ENCODE measurements at regions not wholly inside any gene's neighbourhood (a gene's known extent, or its start where the extent isn't known, plus 50 kb on each side); places are given as distances from the start of the nearest gene placed in this dataset.
A peak's percentile ranks its signal among the peaks of the same experiment; 100 is the strongest.

DNA sequence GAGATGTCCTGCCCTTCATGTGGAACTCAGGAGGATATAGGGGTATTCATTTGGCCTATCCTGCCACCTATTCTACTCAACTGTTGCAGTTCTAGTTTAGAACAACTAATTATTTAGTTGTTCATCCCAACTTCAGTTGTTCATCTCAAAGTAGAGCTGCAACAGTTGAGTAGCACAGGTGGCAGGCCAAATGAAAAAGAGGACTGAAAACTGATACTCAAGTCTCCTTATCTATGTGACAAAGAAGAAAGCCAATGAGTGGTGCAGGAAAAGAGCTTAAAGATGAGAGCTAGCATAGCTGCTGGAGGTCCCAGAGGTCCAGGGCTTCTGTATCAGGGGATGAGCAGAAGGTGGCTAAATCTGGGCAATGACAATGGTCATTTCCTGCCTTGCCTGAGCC lies 148.9 kb upstream of the KITLG start:
- Histone ChIP-seq H3K9ac (ENCODE audit: control insufficient read depth, extremely low read depth, insufficient read depth, low read length) (no peak overlapping the region), H4K20me1 (ENCODE audit: control insufficient read depth, extremely low read depth, insufficient read depth, low read length) (no peaks in the 10 kb centered on the region), H3K27me3 (ENCODE audit: control insufficient read depth, extremely low read depth, insufficient read depth, low read length) (no peaks in the 10 kb centered on the region), H3K79me2 (ENCODE audit: control insufficient read depth, insufficient read depth, low read length) (no peaks in the 10 kb centered on the region), H3K27ac (ENCODE audit: control insufficient read depth, insufficient read depth, low read length) (no peak overlapping the region), H3K4me1 (ENCODE audit: control insufficient read depth, extremely low read depth, insufficient read depth, low read length) (peaks cover 7% of the 10 kb centered on the region), H3K36me3 (ENCODE audit: control insufficient read depth in 2 of 2, extremely low read depth in 1 of 2, insufficient read depth in 2 of 2, low read length in 2 of 2) (no peaks in the 10 kb centered on the region), H3K4me3 (ENCODE audit: control insufficient read depth in 2 of 3, extremely low read depth in 1 of 3, insufficient read depth in 2 of 3, low read depth in 1 of 3, low read length in 3 of 3) (no peak overlapping the region), H3K9me1 (ENCODE audit: control insufficient read depth, extremely low read depth, insufficient read depth, low read length) (no peaks in the 10 kb centered on the region), H3K4me2 (ENCODE audit: control insufficient read depth, extremely low read depth, insufficient read depth, low read depth, low read length) (no peak overlapping the region), H3K9me3 (ENCODE audit: control insufficient read depth, low read depth, low read length) (no peaks in the 10 kb centered on the region), H2AFZ (ENCODE audit: control insufficient read depth, low read length) (no peak overlapping the region)
- TF ChIP-seq EZH2 (IDR thresholded peaks at IDR 0.05; ENCODE audit: low read length) = no peak
- TF ChIP-seq, protein P1, sequence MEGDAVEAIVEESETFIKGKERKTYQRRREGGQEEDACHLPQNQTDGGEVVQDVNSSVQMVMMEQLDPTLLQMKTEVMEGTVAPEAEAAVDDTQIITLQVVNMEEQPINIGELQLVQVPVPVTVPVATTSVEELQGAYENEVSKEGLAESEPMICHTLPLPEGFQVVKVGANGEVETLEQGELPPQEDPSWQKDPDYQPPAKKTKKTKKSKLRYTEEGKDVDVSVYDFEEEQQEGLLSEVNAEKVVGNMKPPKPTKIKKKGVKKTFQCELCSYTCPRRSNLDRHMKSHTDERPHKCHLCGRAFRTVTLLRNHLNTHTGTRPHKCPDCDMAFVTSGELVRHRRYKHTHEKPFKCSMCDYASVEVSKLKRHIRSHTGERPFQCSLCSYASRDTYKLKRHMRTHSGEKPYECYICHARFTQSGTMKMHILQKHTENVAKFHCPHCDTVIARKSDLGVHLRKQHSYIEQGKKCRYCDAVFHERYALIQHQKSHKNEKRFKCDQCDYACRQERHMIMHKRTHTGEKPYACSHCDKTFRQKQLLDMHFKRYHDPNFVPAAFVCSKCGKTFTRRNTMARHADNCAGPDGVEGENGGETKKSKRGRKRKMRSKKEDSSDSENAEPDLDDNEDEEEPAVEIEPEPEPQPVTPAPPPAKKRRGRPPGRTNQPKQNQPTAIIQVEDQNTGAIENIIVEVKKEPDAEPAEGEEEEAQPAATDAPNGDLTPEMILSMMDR (optimal IDR thresholded peaks at IDR 0.05 in 1 of 3, IDR thresholded peaks at IDR 0.05 in 1 of 3, conservative IDR thresholded peaks at IDR 0.05 in 1 of 3; ENCODE audit: extremely low read depth in 1 of 3, insufficient read depth in 2 of 3, low read length in 3 of 3) = no peak
- dilution Hi-C loops (cut with MboI; ENCODE audit: extremely low pct_ligation_motif_present, low sequenced_read_pairs) = no loop called here
- no peak for FAIRE-seq
- no peak for DNase-seq (ENCODE audit: low read depth, low spot score)

DNA sequence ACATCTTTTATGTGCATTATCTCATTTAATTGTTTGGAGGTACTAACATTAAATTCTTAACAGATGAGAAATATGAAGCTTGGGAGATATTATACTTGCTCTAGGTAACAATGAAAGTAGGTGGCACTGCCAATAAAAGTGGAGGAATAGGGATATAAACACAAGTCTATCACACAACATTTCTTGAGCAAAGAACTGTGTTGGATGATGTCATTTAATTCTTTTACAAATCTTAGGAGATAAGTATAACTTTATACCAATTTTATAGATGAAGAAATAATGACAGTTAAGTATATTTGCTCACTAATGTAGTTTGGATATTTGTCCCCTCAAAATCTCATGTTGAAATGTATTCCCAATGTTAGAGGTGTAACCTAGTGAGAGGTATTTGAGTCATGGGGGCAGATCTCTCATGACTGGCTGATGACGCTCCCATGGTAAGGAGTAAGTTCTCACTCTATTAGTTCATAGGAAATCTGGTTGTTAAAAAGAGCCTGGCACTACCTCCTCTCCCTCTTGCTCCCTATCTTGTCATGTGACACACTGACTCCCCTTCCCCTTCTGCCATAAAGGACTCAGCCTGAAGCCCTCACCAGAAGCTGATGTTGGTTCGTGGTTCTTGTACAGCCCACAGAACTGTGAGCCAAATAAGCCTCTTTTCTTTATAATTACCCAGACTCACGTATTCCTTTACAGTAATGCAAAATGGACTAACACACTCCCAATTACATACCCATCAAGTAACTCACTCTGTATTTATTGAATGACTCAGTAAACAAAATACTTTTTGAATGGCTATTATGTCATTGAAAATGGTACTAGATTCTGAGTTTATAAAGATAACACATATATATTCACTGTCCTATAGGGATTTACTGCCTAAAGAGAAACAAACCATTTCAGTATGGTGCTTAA lies 146.8 kb upstream of the KITLG start:
- no peaks in the 10 kb centered on the region for H3K79me2 ChIP-seq (ENCODE audit: control insufficient read depth, insufficient read depth, low read length)
- no peak overlapping the region for H3K4me3 ChIP-seq (ENCODE audit: control insufficient read depth in 2 of 3, extremely low read depth in 1 of 3, insufficient read depth in 2 of 3, low read depth in 1 of 3, low read length in 3 of 3)
- H3K27me3 ChIP-seq (ENCODE audit: control insufficient read depth, extremely low read depth, insufficient read depth, low read length) = no peaks in the 10 kb centered on the region
- peak overlapping the region; percentile 71 for H2AFZ ChIP-seq (ENCODE audit: control insufficient read depth, low read length)
- no peaks in the 10 kb centered on the region for H3K9me3 ChIP-seq (ENCODE audit: control insufficient read depth, low read depth, low read length)
- DNase-seq (ENCODE audit: low read depth, low spot score) (no peak), FAIRE-seq (no peak)
- no peaks in the 10 kb centered on the region for H3K36me3 ChIP-seq (ENCODE audit: control insufficient read depth in 2 of 2, extremely low read depth in 1 of 2, insufficient read depth in 2 of 2, low read length in 2 of 2)
- H3K4me2 ChIP-seq (ENCODE audit: control insufficient read depth, extremely low read depth, insufficient read depth, low read depth, low read length) = no peak overlapping the region
- peak overlapping the region; percentile 20 for H3K27ac ChIP-seq (ENCODE audit: control insufficient read depth, insufficient read depth, low read length)
- H3K4me1 ChIP-seq (ENCODE audit: control insufficient read depth, extremely low read depth, insufficient read depth, low read length) = peaks cover 9% of the 10 kb centered on the region
- no peaks in the 10 kb centered on the region for H4K20me1 ChIP-seq (ENCODE audit: control insufficient read depth, extremely low read depth, insufficient read depth, low read length)
- no peak overlapping the region for H3K9ac ChIP-seq (ENCODE audit: control insufficient read depth, extremely low read depth, insufficient read depth, low read length)
- no peaks in the 10 kb centered on the region for H3K9me1 ChIP-seq (ENCODE audit: control insufficient read depth, extremely low read depth, insufficient read depth, low read length)
- TF ChIP-seq EZH2 (IDR thresholded peaks at IDR 0.05; ENCODE audit: low read length) = no peak
- TF ChIP-seq, protein P1 (optimal IDR thresholded peaks at IDR 0.05 in 1 of 3, IDR thresholded peaks at IDR 0.05 in 1 of 3, conservative IDR thresholded peaks at IDR 0.05 in 1 of 3; ENCODE audit: extremely low read depth in 1 of 3, insufficient read depth in 2 of 3, low read length in 3 of 3) = no peak
- dilution Hi-C loops (cut with MboI; ENCODE audit: extremely low pct_ligation_motif_present, low sequenced_read_pairs) = no loop called here
